Parathyroid adenoma (tissue), 2 donors: ENCODE measurements at regions not wholly inside any gene's neighbourhood (a gene's known extent, or its start where the extent isn't known, plus 50 kb on each side); places are given as distances from the start of the nearest gene placed in this dataset.

Experiments used
- H2AFZ ChIP-seq: fragments of 300-600 bp; sonication (generic); one replicate; pipeline ENCODE4 v1.7.0; 2017; ENCODE audit warnings: antibody characterized with exemption, mild to moderate bottlenecking
- H3K27ac ChIP-seq: fragments of 300-600 bp; sonication (generic); one replicate; pipeline ENCODE4 v1.7.0; 2017
- H3K27me3 ChIP-seq: fragments of 300-600 bp; sonication (generic); one replicate; pipeline ENCODE4 v1.7.0; 2017; ENCODE audit warnings: low read length; ENCODE audit not compliant: control insufficient read depth, insufficient read depth
- H3K36me3 ChIP-seq: fragments of 300-600 bp; sonication (generic); one replicate; pipeline ENCODE4 v1.7.0; 2017; ENCODE audit warnings: low read length; ENCODE audit not compliant: control insufficient read depth, insufficient read depth
- H3K4me1 ChIP-seq: fragments of 300-600 bp; sonication (generic); one replicate; pipeline ENCODE4 v1.7.0; 2017; ENCODE audit warnings: control low read depth
- H3K4me2 ChIP-seq: fragments of 300-600 bp; sonication (generic); one replicate; pipeline ENCODE4 v1.7.0; 2017; ENCODE audit warnings: low read length
- H3K4me3 ChIP-seq: fragments of 300-600 bp; sonication (generic); one replicate; pipeline ENCODE4 v1.7.0; 2017; ENCODE audit warnings: low read depth, low read length
- H3K79me2 ChIP-seq: fragments of 300-600 bp; sonication (generic); one replicate; pipeline ENCODE4 v1.7.0; 2017; ENCODE audit warnings: control low read depth
- H3K9ac ChIP-seq: fragments of 300-600 bp; sonication (generic); one replicate; pipeline ENCODE4 v1.7.0; 2017; ENCODE audit warnings: mild to moderate bottlenecking
- H3K9me3 ChIP-seq: fragments of 300-600 bp; sonication (generic); one replicate; pipeline ENCODE4 v1.7.0; 2017; ENCODE audit warnings: low read length; ENCODE audit not compliant: control insufficient read depth
- CTCF ChIP-seq: fragments of 300-600 bp; sonication (generic); IDR thresholded peaks from one replicate; pipeline ENCODE4 v1.7.0; 2017; ENCODE audit warnings: antibody characterized with exemption, mild to moderate bottlenecking
- donor health status: primary hyperparathyroidism.

GRCh38 chrY:15324189-15324588 lies 799.9 kb downstream of the NLGN4Y start:
- no peaks in the 10 kb centered on the region for H3K4me1 ChIP-seq
- H3K4me3 ChIP-seq: no peak overlapping the region
- TF ChIP-seq CTCF: no peak
- no peak overlapping the region for H3K27ac ChIP-seq
- no peak overlapping the region for H3K9ac ChIP-seq
- H3K79me2 ChIP-seq: no peaks in the 10 kb centered on the region
- no peaks in the 10 kb centered on the region for H3K9me3 ChIP-seq
- no peaks in the 10 kb centered on the region for H3K36me3 ChIP-seq
- no peak overlapping the region for H3K4me2 ChIP-seq
- H3K27me3 ChIP-seq: no peaks in the 10 kb centered on the region
- H2AFZ ChIP-seq: no peak overlapping the region

DNA sequence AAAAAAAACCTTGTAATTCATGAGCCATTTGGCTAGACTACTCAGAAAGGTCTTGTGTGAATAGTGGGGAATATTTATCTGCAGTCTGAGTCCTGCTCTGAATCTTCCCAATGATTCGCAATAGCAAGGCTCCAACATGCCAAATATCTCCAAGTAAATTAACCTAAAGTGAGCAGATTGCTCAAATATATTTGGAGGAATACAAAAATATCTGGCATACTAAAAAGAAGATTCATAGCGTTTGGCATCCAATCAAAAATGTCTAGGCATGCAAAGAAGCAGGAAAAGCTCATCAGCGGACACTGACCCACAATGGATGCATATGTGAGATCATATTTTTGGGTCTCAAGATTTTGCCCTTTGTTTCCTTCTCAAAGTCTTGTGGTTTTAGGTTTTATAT lies 800.9 kb downstream of the NLGN4Y start:
- no peaks in the 10 kb centered on the region for H3K4me1 ChIP-seq
- H3K36me3 ChIP-seq: no peaks in the 10 kb centered on the region
- H3K27me3 ChIP-seq: no peaks in the 10 kb centered on the region
- no peak overlapping the region for H3K27ac ChIP-seq
- H3K4me3 ChIP-seq: no peak overlapping the region
- H3K79me2 ChIP-seq: no peaks in the 10 kb centered on the region
- H2AFZ ChIP-seq: no peak overlapping the region
- TF ChIP-seq CTCF: no peak
- no peak overlapping the region for H3K9ac ChIP-seq
- H3K4me2 ChIP-seq: no peak overlapping the region
- H3K9me3 ChIP-seq: no peaks in the 10 kb centered on the region

- Histone ChIP-seq H3K9ac (no peak overlapping the region), H3K27me3 (no peaks in the 10 kb centered on the region), H3K36me3 (no peaks in the 10 kb centered on the region), H2AFZ (no peak overlapping the region), H3K4me1 (no peaks in the 10 kb centered on the region), H3K9me3 (no peaks in the 10 kb centered on the region), H3K4me2 (no peak overlapping the region), H3K4me3 (no peak overlapping the region), H3K79me2 (no peaks in the 10 kb centered on the region), H3K27ac (no peak overlapping the region)
- no peak for TF ChIP-seq CTCF
These were observed 802.3 kb downstream of the NLGN4Y start for GRCh38 chrY:15326673-15327072.

- Histone ChIP-seq H3K9ac (no peak overlapping the region), H3K9me3 (no peaks in the 10 kb centered on the region), H2AFZ (no peak overlapping the region), H3K4me3 (no peak overlapping the region), H3K27ac (no peak overlapping the region), H3K36me3 (no peaks in the 10 kb centered on the region), H3K79me2 (no peaks in the 10 kb centered on the region), H3K27me3 (no peaks in the 10 kb centered on the region), H3K4me1 (no peaks in the 10 kb centered on the region), H3K4me2 (no peak overlapping the region)
- TF ChIP-seq CTCF: no peak
These were observed 804.5 kb downstream of the NLGN4Y start for GRCh38 chrY:15328848-15329247.

GRCh38 chrY:15343522-15343921 lies 819.2 kb downstream of the NLGN4Y start:
- no peak for TF ChIP-seq CTCF
- no peak overlapping the region for H2AFZ ChIP-seq
- no peaks in the 10 kb centered on the region for H3K9me3 ChIP-seq

More at GRCh38 chrY:15343522-15343921, 819.2 kb downstream of the NLGN4Y start:
- no peak overlapping the region for H3K4me3 ChIP-seq
- no peaks in the 10 kb centered on the region for H3K79me2 ChIP-seq
- H3K9ac ChIP-seq: no peak overlapping the region
- no peaks in the 10 kb centered on the region for H3K36me3 ChIP-seq
- no peaks in the 10 kb centered on the region for H3K27me3 ChIP-seq
- no peak overlapping the region for H3K4me2 ChIP-seq
- no peaks in the 10 kb centered on the region for H3K4me1 ChIP-seq
- H3K27ac ChIP-seq: no peak overlapping the region
